Tibial artery (tissue), 4 donors: ENCODE measurements at regions not wholly inside any gene's neighbourhood (a gene's known extent, or its start where the extent isn't known, plus 50 kb on each side); places are given as distances from the start of the nearest gene placed in this dataset.
A peak's percentile ranks its signal among the peaks of the same experiment; 100 is the strongest.

Experiments used
- DNase-seq, 2 donors: peaks; one replicate each; pipeline ENCODE4 v3.0.0-alpha.2; 2019
- H3K27ac ChIP-seq, 2 donors: fragments of 200-600 bp; sonication (generic) in 1 of 2; 1 replicate in 1 of 2; 2 replicates in 1 of 2; pipeline ENCODE4 v1.5.1; 2018 to 2019; ENCODE audit warnings: mild to moderate bottlenecking in 1 of 2
- H3K27me3 ChIP-seq, 2 donors: fragments of 200-600 bp; sonication (generic) in 1 of 2; one replicate each; pipeline versions ENCODE4 v1.5.1 to v1.6.0; 2016 to 2019
- H3K36me3 ChIP-seq, 3 donors: fragments of 200-600 bp; sonication (generic) in 2 of 3; one replicate each; pipeline ENCODE4 v1.5.1; 2016 to 2019; ENCODE audit warnings: mild to moderate bottlenecking in 2 of 3
- H3K4me1 ChIP-seq, 4 donors: fragments of 200-600 bp; sonication (generic) in 2 of 4; 1 replicate in 3 of 4; 2 replicates in 1 of 4; pipeline ENCODE4 v1.5.1; 2016 to 2019
- H3K4me3 ChIP-seq, 2 donors: fragments of 200-600 bp; sonication (generic) in 1 of 2; 1 replicate in 1 of 2; 2 replicates in 1 of 2; pipeline ENCODE4 v1.5.1; 2018 to 2019; ENCODE audit warnings: mild to moderate bottlenecking in 2 of 2
- H3K9me3 ChIP-seq, 3 donors: fragments of 200-600 bp; sonication (generic) in 1 of 3; one replicate each; pipeline ENCODE4 v1.5.1; 2016 to 2019
- intact Hi-C: fragments of 100-400 bp; cut with DNase I; formaldehyde crosslinking; loops from one replicate; pipeline ENCODE4 v1.15.0; 2023; ENCODE audit warnings: low total_unique reads
- TF ChIP-seq, protein P1 (sequence below), 2 experiments: fragments of 200-600 bp in 1 of 2; fragments of 450-650 bp in 1 of 2; IDR thresholded peaks; one replicate each; pipeline ENCODE4 v1.5.1; 2017 to 2019; ENCODE audit warnings: antibody characterized with exemption in 2 of 2, mild to moderate bottlenecking in 1 of 2, moderate library complexity in 1 of 2

DNA sequence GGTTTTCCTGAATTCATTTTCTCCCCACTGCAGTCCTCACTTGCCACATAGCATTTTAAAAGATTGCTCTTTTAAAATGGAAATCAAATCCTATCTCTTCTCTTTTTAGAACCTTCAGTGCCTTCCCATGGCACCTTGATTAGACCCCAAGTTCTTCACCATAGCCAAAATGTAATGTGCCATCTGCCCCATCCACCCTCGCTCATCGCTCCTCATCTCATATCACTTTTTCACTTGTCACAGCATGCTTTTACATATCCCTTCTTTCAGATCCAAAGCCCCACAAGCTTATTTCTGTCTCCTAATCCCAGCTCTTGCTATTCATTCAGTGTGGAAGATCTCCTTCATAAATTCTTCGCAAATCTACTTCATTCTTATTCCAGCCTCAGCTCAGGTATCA is 161.7 kb downstream of the CD47 start:
- intact Hi-C loops = loop anchor here (10.0 kb wide), 1 partner anchor 166 kb away; the partner anchor contains the start of gene CD47
- no peak overlapping the region for H3K27ac ChIP-seq

DNA sequence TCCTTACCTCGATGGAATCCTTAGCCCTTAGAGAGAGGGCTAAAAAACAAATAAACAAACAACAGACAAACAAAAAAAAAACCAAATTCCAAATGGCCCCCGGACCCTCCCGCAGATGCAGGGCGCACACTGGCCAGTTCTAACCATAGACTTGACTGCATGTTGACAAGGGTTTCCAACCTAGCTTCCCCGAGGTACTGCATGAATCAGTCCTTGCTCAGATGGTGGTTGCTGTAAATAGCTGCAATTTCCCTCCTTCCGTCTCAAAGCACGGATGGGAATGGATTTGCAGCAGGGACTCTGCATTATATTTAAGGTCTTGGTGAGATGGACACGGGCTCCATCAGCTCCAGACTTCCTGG is 162.8 kb downstream of the CD47 start:
- H3K27ac ChIP-seq = peak overlapping the region; percentile 37 to 43
- DNase-seq = no peak

More for the DNA sequence above, 161.7 kb downstream of the CD47 start:
- DNase-seq = no peak
- no peaks in the 10 kb centered on the region for H3K9me3 ChIP-seq
- no peak overlapping the region for H3K4me3 ChIP-seq
- peaks cover 0 to 13% (median 5%) of the 10 kb centered on the region in 4 donors for H3K4me1 ChIP-seq
- TF ChIP-seq, protein P1, sequence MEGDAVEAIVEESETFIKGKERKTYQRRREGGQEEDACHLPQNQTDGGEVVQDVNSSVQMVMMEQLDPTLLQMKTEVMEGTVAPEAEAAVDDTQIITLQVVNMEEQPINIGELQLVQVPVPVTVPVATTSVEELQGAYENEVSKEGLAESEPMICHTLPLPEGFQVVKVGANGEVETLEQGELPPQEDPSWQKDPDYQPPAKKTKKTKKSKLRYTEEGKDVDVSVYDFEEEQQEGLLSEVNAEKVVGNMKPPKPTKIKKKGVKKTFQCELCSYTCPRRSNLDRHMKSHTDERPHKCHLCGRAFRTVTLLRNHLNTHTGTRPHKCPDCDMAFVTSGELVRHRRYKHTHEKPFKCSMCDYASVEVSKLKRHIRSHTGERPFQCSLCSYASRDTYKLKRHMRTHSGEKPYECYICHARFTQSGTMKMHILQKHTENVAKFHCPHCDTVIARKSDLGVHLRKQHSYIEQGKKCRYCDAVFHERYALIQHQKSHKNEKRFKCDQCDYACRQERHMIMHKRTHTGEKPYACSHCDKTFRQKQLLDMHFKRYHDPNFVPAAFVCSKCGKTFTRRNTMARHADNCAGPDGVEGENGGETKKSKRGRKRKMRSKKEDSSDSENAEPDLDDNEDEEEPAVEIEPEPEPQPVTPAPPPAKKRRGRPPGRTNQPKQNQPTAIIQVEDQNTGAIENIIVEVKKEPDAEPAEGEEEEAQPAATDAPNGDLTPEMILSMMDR (IDR thresholded peaks at IDR 0.05) = no peak
- no peaks in the 10 kb centered on the region for H3K27me3 ChIP-seq
- no peaks in the 10 kb centered on the region for H3K36me3 ChIP-seq

DNA sequence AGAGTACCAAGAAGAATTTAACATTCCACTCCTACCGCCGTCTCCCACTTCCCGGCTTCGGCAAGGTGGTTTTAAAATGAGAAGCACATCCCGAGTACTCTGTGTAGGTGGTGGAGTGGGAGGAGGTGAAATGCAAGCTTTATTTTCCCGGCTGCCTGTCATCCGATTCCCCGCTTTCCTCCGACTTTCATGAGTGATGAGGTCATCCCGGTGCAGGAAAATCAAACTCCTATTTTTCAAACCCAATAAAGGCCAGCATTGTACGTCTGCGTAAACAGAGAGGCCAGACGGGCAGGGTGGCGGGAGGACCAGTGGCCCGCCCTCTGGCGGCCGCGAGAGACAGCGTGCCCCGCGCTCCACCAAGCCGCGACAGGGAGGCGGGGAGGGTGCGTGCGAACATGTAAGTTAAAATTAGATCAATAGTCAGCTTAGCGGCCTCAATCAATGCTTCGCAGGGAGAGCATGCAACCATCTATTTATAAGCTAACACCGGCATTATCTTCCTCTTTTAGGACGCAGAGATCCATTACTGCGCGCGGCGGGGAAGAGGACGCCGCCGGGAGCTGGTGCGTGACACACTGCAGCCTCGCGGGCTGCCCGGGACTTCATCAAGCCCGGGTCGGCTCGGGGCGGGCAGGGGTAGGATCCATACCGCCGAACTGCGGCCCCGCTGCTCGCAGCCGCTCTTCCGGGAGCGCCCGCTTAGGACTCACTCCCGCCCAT is 163.3 kb downstream of the CD47 start:
- Histone ChIP-seq H3K36me3 (no peaks in the 10 kb centered on the region), H3K4me1 (peaks cover 0 to 13% (median 5%) of the 10 kb centered on the region in 4 donors), H3K27me3 (no peaks in the 10 kb centered on the region), H3K27ac (peak overlapping the region; percentile 37 to 43), H3K4me3 (peak overlapping the region; percentile 56 to 58), H3K9me3 (no peaks in the 10 kb centered on the region)
- intact Hi-C loops = loop anchor here (10.0 kb wide), 1 partner anchor 167 kb away; the partner anchor contains the start of gene CD47
- peak; percentile 53 to 77 for DNase-seq
- TF ChIP-seq, protein P1 (IDR thresholded peaks at IDR 0.05) = peak; percentile 85 to 87

More for the DNA sequence above, 162.8 kb downstream of the CD47 start:
- no peaks in the 10 kb centered on the region for H3K27me3 ChIP-seq
- intact Hi-C loops = loop anchor here (10.0 kb wide), 1 partner anchor 167 kb away; the partner anchor contains the start of gene CD47
- TF ChIP-seq, protein P1 (IDR thresholded peaks at IDR 0.05) = no peak
- peak overlapping the region; percentile 56 to 58 for H3K4me3 ChIP-seq
- H3K9me3 ChIP-seq = no peaks in the 10 kb centered on the region
- peaks cover 0 to 13% (median 5%) of the 10 kb centered on the region in 4 donors for H3K4me1 ChIP-seq
- no peaks in the 10 kb centered on the region for H3K36me3 ChIP-seq

DNA sequence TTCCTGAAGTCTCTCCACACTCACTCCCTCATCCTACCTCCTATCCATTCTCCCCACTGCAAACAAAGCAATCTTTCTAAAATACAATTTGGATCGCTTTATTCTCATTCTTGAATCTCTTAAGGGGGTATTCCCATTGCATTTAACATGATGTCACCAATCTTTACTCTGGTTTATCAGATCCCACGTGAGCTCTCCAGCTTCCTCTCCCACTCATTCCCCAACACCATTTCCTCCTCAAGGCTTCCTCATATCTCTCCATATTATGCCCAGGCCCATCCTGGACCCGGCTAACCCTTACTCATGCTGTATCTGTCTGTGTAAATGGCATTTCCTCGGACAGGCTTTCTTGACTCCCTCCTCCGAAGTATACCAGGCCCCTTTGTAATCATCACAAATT is 165.0 kb downstream of the CD47 start:
- Histone ChIP-seq H3K9me3 (no peaks in the 10 kb centered on the region), H3K27ac (no peak overlapping the region), H3K4me1 (peaks cover 0 to 13% (median 5%) of the 10 kb centered on the region in 4 donors), H3K36me3 (no peaks in the 10 kb centered on the region), H3K4me3 (no peak overlapping the region), H3K27me3 (no peaks in the 10 kb centered on the region)
- intact Hi-C loops = loop anchor here (10.0 kb wide), 1 partner anchor 169 kb away; the partner anchor contains the start of gene CD47
- DNase-seq = no peak
- TF ChIP-seq, protein P1 (IDR thresholded peaks at IDR 0.05) = no peak

DNA sequence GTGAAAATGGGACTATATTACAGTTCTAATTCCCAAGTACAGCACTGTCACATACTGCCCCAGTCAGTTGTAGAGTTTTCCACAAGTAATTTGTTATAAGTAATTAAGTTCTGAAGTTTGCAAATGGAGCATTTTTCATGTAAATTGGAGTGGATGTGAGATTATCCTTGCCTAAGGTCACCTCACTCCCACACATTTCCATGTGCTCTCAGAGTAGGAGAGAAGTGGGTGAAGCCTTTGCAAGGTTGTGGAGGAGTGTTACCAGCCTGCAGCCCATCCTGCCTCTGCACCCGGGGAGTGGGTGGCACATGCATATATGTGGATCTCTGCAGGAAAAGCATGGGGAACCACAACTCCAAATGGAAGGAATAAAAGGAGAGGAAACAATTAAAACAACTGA is 169.8 kb downstream of the CD47 start:
- H3K27me3 ChIP-seq = no peaks in the 10 kb centered on the region
- no peak for DNase-seq
- H3K36me3 ChIP-seq = no peaks in the 10 kb centered on the region
- intact Hi-C loops = loop anchor here (10.0 kb wide), 1 partner anchor 174 kb away; the partner anchor contains the start of gene CD47
- no peaks in the 10 kb centered on the region for H3K4me1 ChIP-seq
- H3K27ac ChIP-seq = no peak overlapping the region
- H3K9me3 ChIP-seq = no peaks in the 10 kb centered on the region
- TF ChIP-seq, protein P1 (IDR thresholded peaks at IDR 0.05) = no peak
- H3K4me3 ChIP-seq = no peak overlapping the region
